GM12864 (cell line): ENCODE measurements at regions not wholly inside any gene's neighbourhood (a gene's known extent, or its start where the extent isn't known, plus 50 kb on each side); places are given as distances from the start of the nearest gene placed in this dataset.

Source experiments
- DNase-seq: peaks from one replicate; pipeline ENCODE4 v3.0.0-alpha.2; 2011; ENCODE audit warnings: low read depth
- H3K4me3 ChIP-seq: 2 replicates; pipeline ENCODE4 v1.5.1; 2011; ENCODE audit warnings: mild to moderate bottlenecking, low read depth, low read length, control low read depth
- TF ChIP-seq, protein P1 (sequence below): IDR thresholded peaks from 2 replicates; pipeline ENCODE4 v1.5.1; 2011; ENCODE audit warnings: low read depth, mild to moderate bottlenecking, moderate library complexity, low read length, control low read depth, inconsistent platforms; ENCODE audit errors: missing control alignments

GRCh38 chr4:182063651-182064050, 179.6 kb upstream of the TENM3 start:
- H3K4me3 ChIP-seq, result no peak overlapping the region
- DNase-seq, result no peak
- TF ChIP-seq, protein P1, sequence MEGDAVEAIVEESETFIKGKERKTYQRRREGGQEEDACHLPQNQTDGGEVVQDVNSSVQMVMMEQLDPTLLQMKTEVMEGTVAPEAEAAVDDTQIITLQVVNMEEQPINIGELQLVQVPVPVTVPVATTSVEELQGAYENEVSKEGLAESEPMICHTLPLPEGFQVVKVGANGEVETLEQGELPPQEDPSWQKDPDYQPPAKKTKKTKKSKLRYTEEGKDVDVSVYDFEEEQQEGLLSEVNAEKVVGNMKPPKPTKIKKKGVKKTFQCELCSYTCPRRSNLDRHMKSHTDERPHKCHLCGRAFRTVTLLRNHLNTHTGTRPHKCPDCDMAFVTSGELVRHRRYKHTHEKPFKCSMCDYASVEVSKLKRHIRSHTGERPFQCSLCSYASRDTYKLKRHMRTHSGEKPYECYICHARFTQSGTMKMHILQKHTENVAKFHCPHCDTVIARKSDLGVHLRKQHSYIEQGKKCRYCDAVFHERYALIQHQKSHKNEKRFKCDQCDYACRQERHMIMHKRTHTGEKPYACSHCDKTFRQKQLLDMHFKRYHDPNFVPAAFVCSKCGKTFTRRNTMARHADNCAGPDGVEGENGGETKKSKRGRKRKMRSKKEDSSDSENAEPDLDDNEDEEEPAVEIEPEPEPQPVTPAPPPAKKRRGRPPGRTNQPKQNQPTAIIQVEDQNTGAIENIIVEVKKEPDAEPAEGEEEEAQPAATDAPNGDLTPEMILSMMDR, result no peak

DNA sequence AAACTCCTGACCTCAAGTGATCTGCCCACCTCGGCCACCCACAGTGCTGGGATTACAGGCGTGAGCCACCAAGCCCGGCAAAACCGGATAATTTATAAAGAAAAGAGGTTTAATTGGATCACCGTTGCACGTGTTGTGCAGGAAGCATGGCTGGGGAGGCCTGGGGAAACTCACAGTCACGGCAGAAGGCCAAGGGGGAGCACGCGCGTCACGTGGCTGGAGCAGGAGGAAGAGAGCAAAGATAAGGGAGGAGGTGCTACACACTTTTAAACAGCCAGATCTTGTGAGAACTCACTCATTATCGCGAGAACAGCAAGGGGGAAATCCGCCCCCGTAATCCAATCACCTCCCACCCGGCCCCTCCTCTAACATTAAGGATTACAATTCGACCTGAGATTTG, 177.9 kb upstream of the TENM3 start:
- TF ChIP-seq, protein P1, result no peak
- DNase-seq, result no peak
- no peak overlapping the region for H3K4me3 ChIP-seq

DNA sequence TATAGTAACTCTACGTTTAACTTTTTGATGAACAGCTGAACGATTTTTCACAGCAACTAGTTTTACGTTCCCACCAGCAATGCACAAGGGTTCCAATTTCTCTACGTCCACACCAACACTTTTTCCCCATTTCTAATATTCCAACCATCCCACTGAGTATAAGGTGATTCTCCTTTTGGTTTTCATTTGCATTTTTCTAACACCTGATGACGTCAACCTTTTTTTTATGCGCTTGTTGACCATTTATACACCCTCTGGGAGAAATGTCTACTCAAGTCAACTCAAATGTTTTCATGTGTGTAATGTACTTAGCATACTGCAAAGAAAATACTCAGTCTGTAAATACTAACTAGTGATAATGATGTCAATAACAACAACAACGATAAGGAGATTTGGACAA, 177.2 kb upstream of the TENM3 start:
- no peak for DNase-seq
- TF ChIP-seq, protein P1, result no peak
- H3K4me3 ChIP-seq, result no peak overlapping the region

- no peak overlapping the region for H3K4me3 ChIP-seq
- DNase-seq, result no peak
- TF ChIP-seq, protein P1, result no peak
Observed at GRCh38 chr4:182067828-182068227, 175.4 kb upstream of the TENM3 start.

- no peak overlapping the region for H3K4me3 ChIP-seq
- DNase-seq, result no peak
- TF ChIP-seq, protein P1, result no peak
Observed at GRCh38 chr4:182068920-182069319, 174.3 kb upstream of the TENM3 start.

- no peak overlapping the region for H3K4me3 ChIP-seq
- no peak for DNase-seq
- TF ChIP-seq, protein P1, result no peak
Observed at GRCh38 chr4:182073278-182073677, 169.9 kb upstream of the TENM3 start.

DNA sequence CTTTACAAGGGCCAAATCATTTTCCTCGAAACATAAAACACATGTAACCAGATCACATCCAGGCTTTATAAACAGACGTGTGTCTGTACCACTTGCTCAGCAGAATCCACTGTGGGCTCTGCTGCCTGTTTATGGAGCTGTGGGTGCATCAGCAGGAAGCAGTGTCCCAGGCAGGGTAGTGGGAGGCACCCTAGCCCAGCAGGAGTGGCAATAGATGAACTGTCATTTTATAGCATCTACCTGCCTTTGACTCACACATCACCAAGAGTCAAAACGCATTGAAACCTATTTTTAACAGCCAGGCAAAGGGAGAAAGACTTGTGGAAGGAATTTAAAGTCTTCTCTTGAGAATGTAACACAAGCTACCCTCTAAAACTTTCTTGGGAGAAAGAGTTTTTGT, 169.1 kb upstream of the TENM3 start:
- TF ChIP-seq, protein P1, result no peak
- DNase-seq, result no peak
- no peak overlapping the region for H3K4me3 ChIP-seq
